Cerebellar cortex (tissue), 1 donor: ENCODE measurements at regions not wholly inside any gene's neighbourhood (a gene's known extent, or its start where the extent isn't known, plus 50 kb on each side); places are given as distances from the start of the nearest gene placed in this dataset.
A peak's percentile ranks its signal among the peaks of the same experiment; 100 is the strongest.

Source experiments
- DNase-seq: peaks from one replicate; pipeline ENCODE4 v3.0.0-alpha.2; 2015; ENCODE audit warnings: low spot score

- no peak for DNase-seq
Observed at GRCh38 chr1:177789956-177790355, 179.9 kb downstream of the SEC16B start.

GRCh38 chr1:177786176-177786745 is 183.6 kb downstream of the SEC16B start:
- no peak for DNase-seq

- no peak for DNase-seq
Observed at GRCh38 chr1:177784936-177785335, 184.9 kb downstream of the SEC16B start.

GRCh38 chr1:177784409-177784808 is 185.4 kb downstream of the SEC16B start:
- DNase-seq, result no peak

- no peak for DNase-seq
Observed at GRCh38 chr1:177783051-177783450, 186.8 kb downstream of the SEC16B start.

- DNase-seq, result peak; percentile 29
Observed at GRCh38 chr1:177780096-177780700, 189.7 kb downstream of the SEC16B start.

- no peak for DNase-seq
Observed at GRCh38 chr1:177779166-177779965, 190.5 kb downstream of the SEC16B start.

- no peak for DNase-seq
Observed at GRCh38 chr1:177775924-177776323, 193.9 kb downstream of the SEC16B start.

GRCh38 chr1:177772386-177772960 is 197.4 kb downstream of the SEC16B start:
- no peak for DNase-seq

- DNase-seq, result no peak
Observed at GRCh38 chr1:177771688-177772087, 198.2 kb downstream of the SEC16B start.

- no peak for DNase-seq
Observed at GRCh38 chr1:177770096-177770495, 199.8 kb downstream of the SEC16B start.

GRCh38 chr1:177755851-177756560 is 213.9 kb downstream of the SEC16B start:
- DNase-seq, result no peak

GRCh38 chr1:177754603-177755002 is 215.3 kb downstream of the SEC16B start:
- no peak for DNase-seq

- peak; percentile 5 for DNase-seq
Observed at GRCh38 chr1:177753655-177754054, 216.2 kb downstream of the SEC16B start.

- DNase-seq, result no peak
Observed at GRCh38 chr1:177748080-177748801, 221.6 kb downstream of the SEC16B start.

- DNase-seq, result no peak
Observed at GRCh38 chr1:177746155-177746554, 223.7 kb downstream of the SEC16B start.

GRCh38 chr1:177744906-177745305 is 225.0 kb downstream of the SEC16B start:
- DNase-seq, result no peak

GRCh38 chr1:177741476-177741875 is 228.4 kb downstream of the SEC16B start:
- no peak for DNase-seq

GRCh38 chr1:177739780-177740179 is 230.1 kb downstream of the SEC16B start:
- no peak for DNase-seq

- no peak for DNase-seq
Observed at GRCh38 chr1:177737456-177737855, 232.4 kb downstream of the SEC16B start.

- DNase-seq, result no peak
Observed at GRCh38 chr1:177732178-177732577, 237.7 kb downstream of the SEC16B start.

GRCh38 chr1:177729646-177730045 is 240.2 kb downstream of the SEC16B start:
- no peak for DNase-seq
